MG63 (cell line): ENCODE measurements at regions not wholly inside any gene's neighbourhood (a gene's known extent, or its start where the extent isn't known, plus 50 kb on each side); places are given as distances from the start of the nearest gene placed in this dataset.

Source experiments
- DNase-seq: peaks from one replicate; pipeline ENCODE4 v3.0.0-alpha.2; 2020
- H3K27me3 ChIP-seq: fragments of 250-450 bp; sonication (Bioruptor Pico); 2 replicates; pipeline ENCODE4 v1.5.1; 2020; ENCODE audit warnings: mild to moderate bottlenecking, moderate library complexity
- H3K36me3 ChIP-seq: fragments of 250-450 bp; sonication (Bioruptor Pico); 2 replicates; pipeline ENCODE4 v1.5.1; 2020; ENCODE audit warnings: mild to moderate bottlenecking, moderate library complexity
- H3K4me3 ChIP-seq: fragments of 250-450 bp; sonication (Bioruptor Pico); 2 replicates; pipeline ENCODE4 v1.5.1; 2020; ENCODE audit warnings: mild to moderate bottlenecking, moderate library complexity
- H3K9me3 ChIP-seq: fragments of 250-450 bp; sonication (Bioruptor Pico); 2 replicates; pipeline ENCODE4 v1.5.1; 2020; ENCODE audit warnings: mild to moderate bottlenecking, moderate library complexity

DNA sequence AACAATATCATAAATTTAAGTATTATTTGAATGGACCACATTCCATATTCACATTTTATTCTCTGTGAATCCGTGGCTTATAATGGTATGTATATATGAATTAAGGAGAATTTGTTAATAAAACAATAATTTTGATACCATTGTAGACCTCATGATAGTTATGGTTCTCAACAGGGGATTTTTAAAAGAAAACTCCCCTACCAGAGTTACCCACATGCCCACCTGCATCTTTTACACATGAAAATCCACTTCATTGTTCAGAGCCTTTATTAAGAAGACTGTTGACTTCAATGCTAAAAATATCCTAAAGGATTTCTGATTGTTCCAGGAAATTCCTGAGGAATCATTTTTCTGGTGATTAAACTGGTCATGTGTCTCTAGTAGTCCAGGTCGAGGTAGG, 557.7 kb upstream of the MEF2C start:
- Histone ChIP-seq H3K27me3 (no peaks in the 10 kb centered on the region), H3K4me3 (no peak overlapping the region), H3K36me3 (no peaks in the 10 kb centered on the region), H3K9me3 (no peaks in the 10 kb centered on the region)
- no peak for DNase-seq

DNA sequence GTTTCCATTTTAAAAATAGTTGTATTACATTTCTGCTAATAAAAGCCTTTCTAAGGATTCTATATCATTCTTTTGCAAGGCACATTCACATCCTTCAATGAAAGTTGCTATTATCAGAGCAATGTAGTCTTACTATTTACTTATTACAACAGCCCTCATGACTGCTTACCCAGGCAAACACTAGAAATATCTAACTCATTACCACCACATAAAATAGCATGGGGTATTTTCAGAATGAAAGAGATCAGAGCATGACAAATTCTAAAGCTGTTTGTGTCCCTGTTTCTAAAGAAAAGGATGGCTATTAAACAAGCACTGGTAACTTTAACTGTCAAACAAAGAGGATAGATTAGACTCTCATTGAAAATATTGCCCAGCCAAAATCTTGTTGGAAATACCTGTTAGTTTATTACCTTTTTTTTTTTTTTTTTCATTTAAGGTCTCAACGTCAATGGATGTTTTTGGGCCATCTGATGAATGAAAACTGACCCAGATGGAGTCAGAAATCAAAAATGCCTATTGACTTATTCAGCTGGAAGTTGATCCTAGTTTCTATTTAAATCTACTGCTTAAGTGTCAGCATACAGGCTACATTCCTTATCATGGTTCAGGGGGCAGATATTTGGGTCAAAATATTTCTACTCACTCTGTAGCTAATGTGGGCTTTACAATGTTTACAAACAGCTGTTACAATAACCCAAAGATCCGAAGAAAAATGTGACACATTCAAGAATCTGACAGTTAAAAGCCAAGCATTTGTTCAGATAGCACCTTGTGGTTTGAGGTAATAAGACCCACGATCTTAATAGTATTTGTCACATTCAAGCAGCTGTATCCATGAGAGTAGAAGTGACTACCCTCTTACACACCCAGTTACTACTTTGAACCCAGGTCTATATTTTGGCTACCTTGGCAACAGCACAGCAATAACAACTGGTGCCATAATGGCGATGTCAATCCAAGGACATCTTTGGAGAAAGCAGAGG, 554.8 kb upstream of the MEF2C start:
- Histone ChIP-seq H3K27me3 (no peaks in the 10 kb centered on the region), H3K4me3 (no peak overlapping the region), H3K9me3 (no peaks in the 10 kb centered on the region), H3K36me3 (no peaks in the 10 kb centered on the region)
- DNase-seq: no peak

DNA sequence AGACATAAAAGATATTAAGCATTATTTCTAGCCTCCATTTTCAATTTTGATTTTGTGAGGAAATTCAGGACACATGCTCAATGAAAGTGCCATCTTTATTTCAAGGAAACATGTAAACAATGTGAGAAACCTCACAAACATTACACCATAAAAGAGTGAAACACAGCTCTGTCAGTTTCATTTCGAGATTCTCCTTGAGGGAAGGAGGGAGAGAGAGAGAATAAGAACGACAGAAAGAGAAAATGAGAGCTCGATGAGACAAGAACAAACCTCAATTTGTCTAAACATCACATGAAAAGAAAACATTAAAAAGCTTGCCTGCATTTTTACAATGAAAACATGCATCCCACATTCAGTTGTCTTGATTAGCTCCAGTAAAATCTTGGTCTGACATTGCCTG, 553.5 kb upstream of the MEF2C start:
- Histone ChIP-seq H3K9me3 (no peaks in the 10 kb centered on the region), H3K4me3 (no peak overlapping the region), H3K36me3 (no peaks in the 10 kb centered on the region), H3K27me3 (no peaks in the 10 kb centered on the region)
- no peak for DNase-seq

DNA sequence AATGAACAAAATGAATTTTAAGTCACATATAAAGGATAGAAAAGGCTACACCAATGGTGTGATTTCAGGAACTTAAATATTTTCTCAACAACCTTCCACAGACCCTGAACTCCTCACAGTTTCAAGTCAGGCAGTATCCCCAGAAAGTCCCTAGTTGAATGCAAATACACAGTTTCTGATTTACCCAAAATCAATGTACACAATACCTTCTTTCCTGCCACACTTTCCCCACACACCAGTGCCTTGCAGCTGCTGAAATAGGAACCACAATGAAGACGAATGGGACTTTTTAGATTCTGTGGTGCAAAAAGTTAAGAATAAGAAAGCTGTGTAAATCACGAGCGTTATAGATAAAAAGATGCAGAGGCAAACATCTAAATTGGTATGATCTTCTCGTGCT, 552.4 kb upstream of the MEF2C start:
- no peak overlapping the region for H3K4me3 ChIP-seq
- no peaks in the 10 kb centered on the region for H3K9me3 ChIP-seq
- no peaks in the 10 kb centered on the region for H3K36me3 ChIP-seq
- no peaks in the 10 kb centered on the region for H3K27me3 ChIP-seq
- DNase-seq: no peak

DNA sequence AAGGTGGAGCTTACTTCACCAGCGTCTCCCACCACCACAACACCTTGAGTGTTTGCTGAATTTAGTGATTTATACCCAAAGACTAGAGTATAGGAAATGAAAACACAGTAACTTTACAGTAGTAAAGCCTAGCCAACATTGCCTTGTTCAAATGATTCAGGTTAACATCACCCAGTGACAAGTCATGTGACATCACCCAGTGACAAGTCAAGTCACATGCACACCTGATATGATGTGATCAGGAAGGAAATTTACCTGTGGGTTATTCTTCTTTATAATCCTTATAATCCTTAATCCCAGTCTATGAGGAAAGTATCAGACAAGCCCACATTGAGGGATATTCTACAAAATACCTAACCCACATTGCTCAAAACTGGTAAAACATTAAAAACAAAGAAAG, 545.6 kb upstream of the MEF2C start:
- Histone ChIP-seq H3K27me3 (0 out of 2 replicates have a peak, but pooled peaks cover 4% of the 10 kb centered on the region), H3K36me3 (no peaks in the 10 kb centered on the region), H3K9me3 (no peaks in the 10 kb centered on the region), H3K4me3 (no peak overlapping the region)
- DNase-seq: no peak

DNA sequence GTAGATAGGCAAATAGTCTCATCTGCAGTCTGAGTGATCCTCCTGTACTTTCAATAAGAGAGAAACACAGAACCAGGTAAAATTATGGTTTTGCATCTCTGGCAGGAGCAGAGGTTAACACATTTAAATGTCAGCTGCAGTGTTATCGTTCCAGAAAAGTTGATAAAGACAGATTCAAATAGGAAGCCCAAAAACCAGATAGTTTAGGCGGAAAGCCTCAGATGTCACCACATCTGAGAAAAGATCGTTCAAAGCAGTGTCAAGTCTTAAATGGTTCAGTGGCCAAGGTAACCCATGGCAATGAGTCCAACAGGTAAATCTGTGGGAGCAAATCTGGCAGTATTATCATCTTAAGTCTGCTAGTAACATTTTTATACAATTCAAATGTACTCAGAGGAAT, 542.1 kb upstream of the MEF2C start:
- Histone ChIP-seq H3K27me3 (0 out of 2 replicates have a peak, but pooled peaks cover 4% of the 10 kb centered on the region), H3K4me3 (no peak overlapping the region), H3K9me3 (no peaks in the 10 kb centered on the region), H3K36me3 (no peaks in the 10 kb centered on the region)
- no peak for DNase-seq

DNA sequence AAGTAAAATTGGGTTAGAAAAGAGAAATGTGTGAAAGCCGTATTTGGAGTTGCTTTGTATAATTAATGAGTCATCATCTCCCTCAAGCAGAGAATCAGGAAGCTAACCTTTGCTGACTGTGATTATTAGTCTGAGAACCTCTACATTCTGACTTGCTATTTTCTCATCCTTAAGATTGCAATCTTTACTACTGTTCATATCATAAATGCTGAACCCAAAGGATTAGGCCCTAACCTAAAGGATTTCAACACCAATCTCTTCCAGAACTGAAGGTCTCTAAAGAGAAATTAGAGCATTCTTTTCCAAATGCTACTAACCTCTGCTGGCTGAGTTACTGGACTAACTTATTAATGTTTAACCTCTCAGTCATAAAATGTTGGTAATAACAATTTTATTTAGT, 538.1 kb upstream of the MEF2C start:
- DNase-seq: no peak
- Histone ChIP-seq H3K4me3 (no peak overlapping the region), H3K36me3 (no peaks in the 10 kb centered on the region), H3K9me3 (no peaks in the 10 kb centered on the region), H3K27me3 (0 out of 2 replicates have a peak, but pooled peaks cover 3% of the 10 kb centered on the region)

DNA sequence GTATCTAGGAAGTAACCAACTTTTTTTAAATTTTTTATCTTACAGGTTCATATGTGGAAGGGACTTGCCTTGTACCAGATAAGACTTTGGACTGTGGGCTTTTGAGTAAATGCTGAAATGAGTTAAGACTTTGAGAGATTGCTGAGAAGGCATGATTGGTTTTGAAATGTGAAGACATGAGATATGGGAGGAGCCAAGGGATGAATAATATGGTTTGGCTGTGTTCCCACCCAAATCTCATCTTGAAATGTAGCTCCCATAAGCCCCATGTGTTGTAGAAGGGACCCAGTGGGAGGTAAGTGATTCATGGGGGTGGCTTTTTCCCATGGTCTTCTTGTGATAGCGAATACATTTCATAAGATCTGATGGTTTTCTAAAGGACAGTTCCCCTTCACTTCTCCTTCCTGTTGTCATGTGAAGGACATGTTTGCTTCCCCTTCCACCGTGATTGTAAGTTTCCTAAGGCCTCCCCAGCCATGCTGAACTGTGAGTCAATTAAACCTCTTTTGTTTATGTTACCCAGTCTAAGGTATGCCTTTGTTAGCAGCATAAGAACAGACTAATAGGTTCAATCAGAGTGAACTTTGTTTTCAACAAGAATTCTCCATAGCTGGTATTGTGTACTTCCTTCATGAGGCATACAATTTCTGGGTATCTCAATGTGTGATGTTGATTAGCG, 535.6 kb upstream of the MEF2C start:
- no peak overlapping the region for H3K4me3 ChIP-seq
- H3K36me3 ChIP-seq: no peaks in the 10 kb centered on the region
- no peak for DNase-seq

DNA sequence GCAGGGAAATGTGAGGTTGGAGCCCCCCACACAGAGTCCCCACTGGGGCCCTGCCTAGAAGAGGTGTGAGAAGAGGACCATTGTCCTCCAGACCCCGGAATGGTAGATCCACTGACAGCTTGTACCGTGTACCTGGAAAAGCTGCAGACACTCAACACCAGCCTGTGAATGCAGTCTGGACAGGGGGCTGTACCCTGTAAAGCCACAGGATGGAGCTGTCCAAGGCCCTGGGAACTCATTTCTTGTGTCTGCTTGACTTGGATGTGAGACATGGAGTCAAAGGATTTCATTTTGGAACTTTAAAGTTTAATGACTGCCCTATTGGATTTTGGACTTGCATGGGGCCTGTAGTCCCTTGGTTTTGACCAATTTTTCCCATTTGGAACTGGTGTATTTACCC, 535.0 kb upstream of the MEF2C start:
- no peaks in the 10 kb centered on the region for H3K27me3 ChIP-seq
- H3K4me3 ChIP-seq: no peak overlapping the region
- DNase-seq: no peak
- no peaks in the 10 kb centered on the region for H3K36me3 ChIP-seq
- H3K9me3 ChIP-seq: no peaks in the 10 kb centered on the region

More for the DNA sequence above, 535.6 kb upstream of the MEF2C start:
- Histone ChIP-seq H3K27me3 (no peaks in the 10 kb centered on the region), H3K9me3 (no peaks in the 10 kb centered on the region)

DNA sequence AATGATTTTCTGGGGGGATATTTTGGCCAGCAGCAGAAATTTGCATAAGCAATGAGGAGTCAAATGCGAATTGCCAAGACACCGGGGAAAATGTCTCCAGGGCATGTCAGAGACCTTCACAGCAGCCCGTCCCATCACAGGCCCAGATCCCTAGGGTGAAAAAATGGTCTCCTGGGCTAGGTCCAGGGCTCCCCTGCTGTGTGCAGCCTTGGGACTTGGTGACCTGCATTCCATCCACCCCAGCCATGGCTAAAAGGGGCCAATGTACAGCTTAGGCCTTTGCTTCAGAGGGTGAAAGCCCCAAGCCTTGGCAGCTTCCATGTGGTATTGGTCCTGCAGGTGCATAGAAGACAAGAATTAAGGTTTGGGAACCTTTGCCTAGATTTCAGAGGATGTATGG, 534.5 kb upstream of the MEF2C start:
- H3K9me3 ChIP-seq: no peaks in the 10 kb centered on the region
- no peaks in the 10 kb centered on the region for H3K36me3 ChIP-seq
- H3K4me3 ChIP-seq: no peak overlapping the region
- H3K27me3 ChIP-seq: no peaks in the 10 kb centered on the region
- DNase-seq: no peak

DNA sequence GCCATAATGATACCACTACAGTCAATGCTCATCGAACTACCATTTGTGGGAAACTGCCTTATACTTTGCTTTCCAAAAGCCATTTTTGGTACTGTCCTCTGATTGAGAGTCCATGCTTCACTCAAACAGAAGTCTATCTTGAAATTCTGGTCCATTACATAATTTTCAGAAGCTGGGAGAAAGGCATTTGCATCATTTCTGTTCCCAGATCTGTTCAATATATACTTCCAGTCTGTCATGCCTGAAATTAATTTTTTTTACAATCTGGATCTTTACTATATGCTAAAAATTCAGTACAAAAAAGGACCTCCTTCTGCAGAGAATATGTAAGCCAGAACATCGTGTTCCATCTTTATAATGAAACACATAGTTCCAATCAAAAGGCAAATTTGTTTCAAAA, 528.9 kb upstream of the MEF2C start:
- Histone ChIP-seq H3K4me3 (no peak overlapping the region), H3K27me3 (no peaks in the 10 kb centered on the region), H3K36me3 (no peaks in the 10 kb centered on the region), H3K9me3 (no peaks in the 10 kb centered on the region)
- no peak for DNase-seq

DNA sequence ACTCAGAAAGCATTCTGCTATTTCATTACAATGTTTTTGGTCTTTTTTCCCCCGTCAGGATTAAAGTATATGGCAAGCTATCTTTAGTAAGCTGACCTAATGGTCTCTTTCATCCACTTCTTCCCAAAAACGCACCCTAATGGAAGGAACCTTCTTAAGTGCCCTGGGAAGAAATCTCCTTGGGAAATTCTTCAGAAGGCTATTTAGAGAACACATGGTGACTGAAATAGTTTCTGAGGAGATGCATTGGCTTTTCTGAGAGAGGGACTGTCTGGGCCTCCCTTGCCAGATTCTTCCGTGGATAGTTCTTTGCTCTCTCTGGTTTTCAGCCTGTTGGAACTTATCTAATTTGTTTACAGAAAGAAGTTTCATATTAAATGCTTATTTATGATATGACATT, 524.1 kb upstream of the MEF2C start:
- Histone ChIP-seq H3K4me3 (no peak overlapping the region), H3K36me3 (no peaks in the 10 kb centered on the region), H3K27me3 (no peaks in the 10 kb centered on the region), H3K9me3 (no peaks in the 10 kb centered on the region)
- DNase-seq: no peak

DNA sequence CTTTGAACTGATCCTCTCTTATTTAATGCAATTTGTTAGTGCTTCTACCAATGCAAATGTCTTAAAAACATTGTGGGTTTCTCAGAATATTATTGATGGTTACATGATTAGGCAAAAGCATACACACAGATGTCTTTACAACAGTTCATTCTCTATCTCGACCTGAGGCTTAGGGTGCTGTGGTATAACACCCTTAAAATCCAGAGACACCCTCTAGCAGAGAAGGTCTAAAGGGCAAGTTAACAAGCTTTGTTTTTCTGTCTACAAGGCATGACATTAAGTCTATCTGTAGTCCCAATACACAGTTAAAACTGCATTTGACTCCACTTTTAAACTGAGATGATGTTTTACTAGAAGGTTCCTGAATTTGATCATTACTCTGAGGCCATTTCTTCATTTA, 518.7 kb upstream of the MEF2C start:
- no peak for DNase-seq
- Histone ChIP-seq H3K36me3 (no peaks in the 10 kb centered on the region), H3K27me3 (no peaks in the 10 kb centered on the region), H3K4me3 (no peak overlapping the region), H3K9me3 (no peaks in the 10 kb centered on the region)

DNA sequence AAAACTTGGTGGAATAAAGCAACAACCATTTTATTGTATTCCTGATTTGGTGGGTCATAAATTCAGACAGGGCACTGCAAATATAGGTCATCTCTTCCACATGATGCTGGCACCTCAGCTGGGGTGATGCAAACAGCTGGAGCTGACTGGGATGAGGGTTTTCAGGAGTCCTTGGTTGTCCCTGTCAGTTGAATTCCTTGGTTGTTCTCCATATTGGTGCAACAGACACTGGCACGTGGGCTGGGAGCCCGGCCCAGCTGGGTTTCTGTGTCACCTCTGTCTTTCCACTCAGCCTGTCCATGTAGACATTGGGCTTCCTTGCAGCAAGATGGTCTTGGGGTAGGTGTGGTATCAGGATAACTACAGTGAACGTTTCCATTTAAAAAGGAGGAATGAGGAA, 518.0 kb upstream of the MEF2C start:
- H3K27me3 ChIP-seq: no peaks in the 10 kb centered on the region
- H3K4me3 ChIP-seq: no peak overlapping the region
- no peak for DNase-seq
- H3K36me3 ChIP-seq: no peaks in the 10 kb centered on the region
- no peaks in the 10 kb centered on the region for H3K9me3 ChIP-seq

DNA sequence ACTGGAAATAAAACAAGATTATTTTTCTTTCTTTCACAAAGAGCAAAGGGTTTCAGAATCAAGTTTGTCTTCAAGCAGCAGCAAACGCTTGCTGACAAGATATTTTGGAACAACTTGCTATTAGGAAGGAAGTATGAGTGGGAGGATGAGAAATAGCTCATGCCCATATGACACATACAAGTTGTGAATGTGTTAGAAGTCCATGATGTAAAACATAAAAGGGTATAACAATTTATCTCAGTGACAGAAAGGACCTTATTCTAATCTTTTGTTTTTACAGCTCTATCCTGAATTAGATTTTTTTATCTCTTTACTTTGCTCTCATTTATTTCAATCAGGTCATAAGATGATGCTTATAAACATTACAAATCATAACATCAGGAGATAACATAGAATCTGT, 516.6 kb upstream of the MEF2C start:
- H3K36me3 ChIP-seq: no peaks in the 10 kb centered on the region
- no peaks in the 10 kb centered on the region for H3K9me3 ChIP-seq
- no peaks in the 10 kb centered on the region for H3K27me3 ChIP-seq
- no peak overlapping the region for H3K4me3 ChIP-seq
- no peak for DNase-seq

DNA sequence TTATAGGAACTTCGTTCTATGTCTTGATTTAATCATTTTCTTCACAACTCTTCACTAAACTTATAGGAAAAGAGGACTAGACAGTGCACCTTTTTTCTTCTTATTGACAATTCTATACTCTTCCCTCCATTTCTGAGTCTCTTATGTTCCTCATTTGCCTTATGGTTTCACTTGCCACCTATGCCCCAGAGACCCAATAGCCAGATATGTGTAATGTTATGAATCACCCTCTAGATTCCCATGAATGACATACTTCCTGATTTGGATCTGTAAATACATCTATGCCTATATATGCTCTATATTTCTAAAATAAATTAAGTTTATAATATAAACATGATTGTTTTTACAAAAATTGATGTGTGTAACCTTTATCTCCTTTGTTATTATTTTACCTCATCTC, 514.1 kb upstream of the MEF2C start:
- Histone ChIP-seq H3K36me3 (no peaks in the 10 kb centered on the region), H3K9me3 (no peaks in the 10 kb centered on the region), H3K4me3 (no peak overlapping the region), H3K27me3 (no peaks in the 10 kb centered on the region)
- DNase-seq: no peak

DNA sequence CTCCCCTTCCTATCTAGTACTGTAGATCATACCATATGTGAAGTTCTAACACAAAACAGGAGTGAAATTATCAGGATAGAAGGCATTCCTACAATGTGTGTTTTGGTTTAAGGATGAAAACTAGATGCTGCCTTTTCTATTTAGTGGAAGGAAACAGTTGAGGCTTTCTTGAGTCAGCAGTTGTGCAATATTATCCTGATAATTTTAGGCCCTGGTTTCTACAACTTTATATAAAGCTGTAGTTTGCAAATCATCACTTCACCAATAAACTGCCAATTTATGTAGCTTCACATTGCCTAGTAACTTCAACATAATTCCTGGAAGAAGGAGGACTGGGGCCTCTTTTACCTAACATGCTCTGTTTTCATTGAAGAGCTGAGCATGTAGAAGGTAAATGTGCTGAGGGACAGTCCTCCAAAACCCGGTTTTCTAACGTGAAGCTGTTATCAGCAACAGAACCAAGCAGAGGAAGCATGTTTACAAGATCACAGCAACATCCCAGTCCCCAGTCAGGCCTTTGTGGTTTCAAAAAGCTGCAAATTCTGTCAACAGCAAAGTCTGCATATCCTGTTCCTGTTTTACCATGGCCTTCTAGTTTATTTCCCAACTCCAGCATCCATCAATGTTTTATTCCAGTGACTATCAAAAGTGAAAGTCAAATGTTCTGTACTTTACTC, 513.4 kb upstream of the MEF2C start:
- DNase-seq: no peak
- H3K27me3 ChIP-seq: no peaks in the 10 kb centered on the region
- no peaks in the 10 kb centered on the region for H3K9me3 ChIP-seq
- H3K36me3 ChIP-seq: no peaks in the 10 kb centered on the region
- no peak overlapping the region for H3K4me3 ChIP-seq
